H9 (cell line): ENCODE measurements at regions not wholly inside any gene's neighbourhood (a gene's known extent, or its start where the extent isn't known, plus 50 kb on each side); places are given as distances from the start of the nearest gene placed in this dataset.

Experiments
- DNase-seq: peaks from one replicate; pipeline ENCODE4 v3.0.0-alpha.2; 2017
- H2AFZ ChIP-seq: one replicate; pipeline ENCODE4 v1.6.1; 2013; ENCODE audit warnings: mild to moderate bottlenecking, low read length, control low read depth, moderate library complexity
- H2AK5ac ChIP-seq: 2 replicates; pipeline ENCODE4 v1.6.1; 2013; ENCODE audit warnings: low read length, control low read depth, mixed read lengths; ENCODE audit not compliant: insufficient read length
- H2BK120ac ChIP-seq: one replicate; pipeline ENCODE4 v1.6.1; 2013; ENCODE audit warnings: low read depth, mild to moderate bottlenecking, low read length, control low read depth, inconsistent platforms; ENCODE audit not compliant: poor library complexity, severe bottlenecking
- H2BK12ac ChIP-seq: 2 replicates; pipeline ENCODE4 v1.6.1; 2013; ENCODE audit warnings: low read length, control low read depth, mixed read lengths, low read depth; ENCODE audit not compliant: insufficient read length
- H2BK15ac ChIP-seq: 2 replicates; pipeline ENCODE4 v1.6.1; 2013; ENCODE audit warnings: low read depth, low read length, control low read depth
- H2BK20ac ChIP-seq: one replicate; pipeline ENCODE4 v1.6.1; 2013; ENCODE audit warnings: low read depth, mild to moderate bottlenecking, low read length, control low read depth, inconsistent platforms; ENCODE audit not compliant: poor library complexity, severe bottlenecking
- H2BK5ac ChIP-seq: 2 replicates; pipeline ENCODE4 v1.6.1; 2013; ENCODE audit warnings: low read length, control low read depth, mixed read lengths; ENCODE audit not compliant: insufficient read length
- H3K14ac ChIP-seq: 2 replicates; pipeline ENCODE4 v1.6.1; 2013; ENCODE audit warnings: low read length, control low read depth; ENCODE audit not compliant: insufficient read depth
- H3K18ac ChIP-seq: 2 replicates; pipeline ENCODE4 v1.6.1; 2013; ENCODE audit warnings: low read depth, mild to moderate bottlenecking, mixed read lengths, low read length, control low read depth; ENCODE audit not compliant: insufficient read length
- H3K23ac ChIP-seq: 2 replicates; pipeline ENCODE4 v1.6.1; 2013; ENCODE audit warnings: low read length, control low read depth, mixed read lengths, low read depth; ENCODE audit not compliant: insufficient read length
- H3K23me2 ChIP-seq: 2 replicates; pipeline ENCODE4 v1.6.1; 2013; ENCODE audit warnings: low read depth, mild to moderate bottlenecking, mixed read lengths, low read length, control low read depth; ENCODE audit not compliant: insufficient read length, poor library complexity, severe bottlenecking
- H3K27ac ChIP-seq: 2 replicates; pipeline ENCODE4 v1.5.1; 2013; ENCODE audit warnings: low read length, control low read depth, mixed read lengths, low read depth; ENCODE audit not compliant: insufficient read length
- H3K27me3 ChIP-seq: 2 replicates; pipeline ENCODE4 v1.6.1; 2013; ENCODE audit warnings: low read length, control low read depth, inconsistent platforms; ENCODE audit not compliant: insufficient read depth
- H3K4ac ChIP-seq: 2 replicates; pipeline ENCODE4 v1.6.1; 2013; ENCODE audit warnings: low read depth, mild to moderate bottlenecking, control low read depth, inconsistent platforms, low read length, moderate library complexity
- H3K4me1 ChIP-seq: 2 replicates; pipeline ENCODE4 v1.6.1; 2013; ENCODE audit warnings: low read length, control low read depth, inconsistent platforms; ENCODE audit not compliant: insufficient read depth
- H3K4me2 ChIP-seq: 2 replicates; pipeline ENCODE4 v1.6.1; 2013; ENCODE audit warnings: low read length, control low read depth, mixed read lengths; ENCODE audit not compliant: insufficient read length, insufficient read depth
- H3K56ac ChIP-seq: 2 replicates; pipeline ENCODE4 v1.6.1; 2013; ENCODE audit warnings: low read depth, mild to moderate bottlenecking, mixed read lengths, low read length, control low read depth; ENCODE audit not compliant: insufficient read length
- H3K79me1 ChIP-seq: 2 replicates; pipeline ENCODE4 v1.6.1; 2013; ENCODE audit warnings: low read depth, mild to moderate bottlenecking, moderate library complexity, low read length, control low read depth, inconsistent platforms; ENCODE audit not compliant: insufficient read depth, poor library complexity, severe bottlenecking
- H3K79me2 ChIP-seq: 2 replicates; pipeline ENCODE4 v1.6.1; 2013; ENCODE audit warnings: low read length, control low read depth, inconsistent platforms; ENCODE audit not compliant: insufficient read depth
- H3K9ac ChIP-seq: 2 replicates; pipeline ENCODE4 v1.6.1; 2013; ENCODE audit warnings: low read length, control low read depth, mixed read lengths; ENCODE audit not compliant: insufficient read length; ENCODE audit errors: extremely low read depth
- H3K9me3 ChIP-seq: one replicate; pipeline ENCODE4 v1.6.1; 2013; ENCODE audit warnings: low read depth, low read length, inconsistent platforms; ENCODE audit not compliant: control insufficient read depth
- H3T11ph ChIP-seq: one replicate; pipeline ENCODE4 v1.6.1; 2013; ENCODE audit warnings: mild to moderate bottlenecking, low read length, control low read depth, inconsistent platforms
- H4K20me1 ChIP-seq: one replicate; pipeline ENCODE4 v1.6.1; 2013; ENCODE audit not compliant: control insufficient read depth, insufficient read length, insufficient read depth
- H4K5ac ChIP-seq: 2 replicates; pipeline ENCODE4 v1.6.1; 2013; ENCODE audit warnings: low read depth, mild to moderate bottlenecking, mixed read lengths, low read length, control low read depth; ENCODE audit not compliant: insufficient read length
- H4K8ac ChIP-seq: replicated peaks from 2 replicates; pipeline ENCODE4 v1.6.1; 2013; ENCODE audit warnings: low read length, control low read depth, mixed read lengths, low read depth; ENCODE audit not compliant: insufficient read length
- H4K91ac ChIP-seq: 2 replicates; pipeline ENCODE4 v1.6.1; 2013; ENCODE audit warnings: low read depth, mild to moderate bottlenecking, moderate library complexity, mixed read lengths, low read length, control low read depth; ENCODE audit not compliant: insufficient read length
- H3K27ac Mint-ChIP-seq, 3 experiments: 2 replicates in 2 of 3; 3 replicates in 1 of 3; pipeline ENCODE4 v1.8.0; 2020 to 2021; ENCODE audit warnings: mixed read lengths in 3 of 3, mild to moderate bottlenecking in 1 of 3, moderate library complexity in 1 of 3
- H3K27me3 Mint-ChIP-seq: 2 replicates; pipeline ENCODE4 v1.8.0; 2021; ENCODE audit warnings: low read depth, mild to moderate bottlenecking, moderate library complexity, mixed read lengths
- H3K36me3 Mint-ChIP-seq, 3 experiments: 2 replicates in 2 of 3; 3 replicates in 1 of 3; pipeline ENCODE4 v1.8.0; 2020 to 2021; ENCODE audit warnings: low read depth in 3 of 3, mixed read lengths in 3 of 3; ENCODE audit not compliant: insufficient read depth in 1 of 3
- H3K4me1 Mint-ChIP-seq, 2 experiments: 2 replicates each; pipeline ENCODE4 v1.8.0; 2020; ENCODE audit warnings: mixed read lengths in 2 of 2
- H3K4me3 Mint-ChIP-seq, 2 experiments: 2 replicates in 1 of 2; 3 replicates in 1 of 2; pipeline ENCODE4 v1.8.0; 2020 to 2021; ENCODE audit warnings: mild to moderate bottlenecking in 2 of 2, mixed read lengths in 2 of 2, moderate library complexity in 1 of 2
- H3K9me3 Mint-ChIP-seq, 2 experiments: 2 replicates in 1 of 2; 3 replicates in 1 of 2; pipeline ENCODE4 v1.8.0; 2020; ENCODE audit warnings: mild to moderate bottlenecking in 2 of 2, mixed read lengths in 2 of 2, moderate library complexity in 1 of 2
- CTCF ChIP-seq: fragments of 200-600 bp; sonication (generic); conservative IDR thresholded peaks from 3 replicates; pipeline ENCODE4 v1.8.0; 2021; ENCODE audit warnings: antibody characterized with exemption, mild to moderate bottlenecking
- WGBS: extraction: QIAGEN DNeasy Blood & Tissue Kit; methylation state at CpG from one replicate; pipeline ENCODE4 v1.1.7; 2013; ENCODE audit warnings: missing lambda C conversion rate, low lambda C conversion rate, mixed read lengths; ENCODE audit not compliant: insufficient read length; ENCODE audit errors: extremely low coverage; 5-methylcytosine and 5-hydroxymethylcytosine counted together

DNA sequence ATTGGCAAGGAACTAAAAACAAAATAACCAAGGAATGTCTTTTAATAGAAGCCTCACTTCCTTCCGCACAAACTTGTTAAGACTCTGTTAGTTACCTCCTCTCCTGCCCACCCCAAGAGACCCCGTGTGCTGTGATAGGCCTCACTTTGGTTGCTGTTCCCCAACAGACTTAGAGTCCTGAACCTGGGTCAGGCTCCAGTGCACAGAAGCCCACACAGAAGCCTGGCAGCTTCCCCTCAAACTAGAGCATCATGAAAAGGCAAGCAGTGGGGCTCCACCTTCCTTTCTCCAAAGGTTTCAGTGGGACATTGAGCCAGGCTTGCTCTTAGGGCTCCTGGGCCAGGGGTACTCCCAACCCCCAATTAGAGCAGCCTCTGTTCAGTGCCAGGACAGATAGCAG lies 230.5 kb downstream of the ESM1 start:
- no peak overlapping the region for H2BK5ac ChIP-seq
- H3K56ac ChIP-seq: no peak overlapping the region
- no peak overlapping the region for H4K5ac ChIP-seq
- no peaks in the 10 kb centered on the region for H3K27me3 Mint-ChIP-seq
- H3K4me2 ChIP-seq: no peak overlapping the region
- no peaks in the 10 kb centered on the region; a peak in 1 of 7 replicates for H3K36me3 Mint-ChIP-seq
- peaks cover 0 to 3% of the 10 kb centered on the region in 2 experiments; a peak in 1 of 4 replicates for H3K4me1 Mint-ChIP-seq
- H3K27ac ChIP-seq: no peak overlapping the region
- no peak overlapping the region for H3K9ac ChIP-seq
- H3K23me2 ChIP-seq: no peaks in the 10 kb centered on the region
- no peaks in the 10 kb centered on the region for H3K79me1 ChIP-seq
- H3K4ac ChIP-seq: no peak overlapping the region
- DNase-seq: no peak
- H2BK12ac ChIP-seq: no peak overlapping the region
- no peak overlapping the region for H2BK20ac ChIP-seq
- no peak overlapping the region for H2BK15ac ChIP-seq
- WGBS: no CpG with 5 or more reads among the region's 2 CpGs
- no peak overlapping the region for H3K23ac ChIP-seq
- H2AFZ ChIP-seq: no peak overlapping the region
- H4K20me1 ChIP-seq: no peaks in the 10 kb centered on the region
- no peak overlapping the region for H2AK5ac ChIP-seq
- H3T11ph ChIP-seq: no peak overlapping the region
- H3K14ac ChIP-seq: no peak overlapping the region
- no peak overlapping the region for H4K8ac ChIP-seq
- H3K79me2 ChIP-seq: no peaks in the 10 kb centered on the region
- TF ChIP-seq CTCF: no peak
- H3K9me3 ChIP-seq: no peaks in the 10 kb centered on the region
- no peaks in the 10 kb centered on the region for H3K4me1 ChIP-seq
- H2BK120ac ChIP-seq: no peak overlapping the region
- H3K27me3 ChIP-seq: no peaks in the 10 kb centered on the region
- no peak overlapping the region for H3K27ac Mint-ChIP-seq
- H3K18ac ChIP-seq: no peak overlapping the region
- no peaks in the 10 kb centered on the region; a peak in 1 of 5 replicates for H3K9me3 Mint-ChIP-seq
- H3K4me3 Mint-ChIP-seq: no peak overlapping the region
- H4K91ac ChIP-seq: no peak overlapping the region
